A673 (cell line): ENCODE measurements at regions not wholly inside any gene's neighbourhood (a gene's known extent, or its start where the extent isn't known, plus 50 kb on each side); places are given as distances from the start of the nearest gene placed in this dataset.
"Not testable (repeated sequence)": the region's sequence is repeated elsewhere in the genome, so short reads cannot be mapped to it uniquely, and the experiment has no call there.

Experiments
- BruUV-seq: library from RNA; stranded (reverse); fragments of 400-500 nt; replicated peaks from 2 replicates; lab custom pipeline; 2021; lab: Mats Ljungman, UMichigan
- CTCF ChIA-PET: fragments of 300-600 bp; sonication (Branson Sonifier 250); formaldehyde crosslinking; loops from one replicate; lab custom pipeline; 2022; ENCODE audit warnings: antibody characterized with exemption; lab: Charles Lee
- POLR2A ChIA-PET: fragments of 300-600 bp; sonication (Branson Sonifier 250); formaldehyde crosslinking; loops from one replicate; lab custom pipeline; 2022; ENCODE audit warnings: antibody characterized with exemption; ENCODE audit not compliant: low non-redundant PET; lab: Charles Lee
- DNase-seq: peaks from one replicate; pipeline ENCODE4 v3.0.0-alpha.2; 2015; ENCODE audit warnings: low spot score
- H3K27ac ChIP-seq: fragments of 200-600 bp; sonication (generic); 2 replicates; pipeline ENCODE4 v1.5.1; 2016; ENCODE audit warnings: mixed run types, low read depth, mild to moderate bottlenecking, mixed read lengths, antibody characterized with exemption, low read length; ENCODE audit not compliant: poor library complexity, severe bottlenecking
- H3K27me3 ChIP-seq: fragments of 200-600 bp; sonication (generic); replicated peaks from 2 replicates; pipeline ENCODE4 v1.6.1; 2017; ENCODE audit warnings: mixed run types, low read depth, mild to moderate bottlenecking, mixed read lengths, antibody characterized with exemption, low read length; ENCODE audit not compliant: insufficient read depth, poor library complexity
- H3K36me3 ChIP-seq: fragments of 200-600 bp; sonication (generic); 2 replicates; pipeline ENCODE4 v1.6.1; 2016; ENCODE audit warnings: mixed run types, mild to moderate bottlenecking, mixed read lengths, antibody characterized with exemption, low read length; ENCODE audit not compliant: insufficient read depth, poor library complexity, severe bottlenecking
- H3K4me1 ChIP-seq: fragments of 200-600 bp; sonication (generic); 2 replicates; pipeline ENCODE4 v1.6.1; 2017; ENCODE audit warnings: mixed run types, mild to moderate bottlenecking, mixed read lengths, antibody characterized with exemption, low read length; ENCODE audit not compliant: insufficient read depth, poor library complexity, severe bottlenecking
- H3K4me3 ChIP-seq: fragments of 200-600 bp; sonication (generic); 2 replicates; pipeline ENCODE4 v1.5.1; 2016; ENCODE audit warnings: low read depth, mixed run types, mild to moderate bottlenecking, mixed read lengths, low read length; ENCODE audit not compliant: poor library complexity, severe bottlenecking
- H3K9me3 ChIP-seq: fragments of 200-600 bp; sonication (generic); 2 replicates; pipeline ENCODE4 v1.6.1; 2016; ENCODE audit warnings: mixed run types, low read depth, mild to moderate bottlenecking, mixed read lengths, antibody characterized with exemption, low read length; ENCODE audit not compliant: poor library complexity, severe bottlenecking
- EZH2 ChIP-seq: fragments of 200-600 bp; sonication (generic); IDR thresholded peaks from 2 replicates; pipeline ENCODE4 v1.6.1; 2017; ENCODE audit warnings: borderline replicate concordance, low read depth, mild to moderate bottlenecking, mixed read lengths, antibody characterized with exemption, low read length; ENCODE audit not compliant: poor library complexity, severe bottlenecking
- intact Hi-C: fragments of 100-400 bp; cut with micrococcal nuclease; formaldehyde crosslinking; loops from one replicate; pipeline ENCODE4 v1.10.0; 2022; ENCODE audit not compliant: unreplicated experiment
- TF ChIP-seq, protein P1 (sequence below): fragments of 300-800, 200-600 bp; sonication (generic); conservative IDR thresholded peaks from 2 replicates; pipeline ENCODE4 v1.5.1; 2017; ENCODE audit warnings: low read depth, mild to moderate bottlenecking, antibody characterized with exemption, low read length, moderate library complexity, mixed read lengths

DNA sequence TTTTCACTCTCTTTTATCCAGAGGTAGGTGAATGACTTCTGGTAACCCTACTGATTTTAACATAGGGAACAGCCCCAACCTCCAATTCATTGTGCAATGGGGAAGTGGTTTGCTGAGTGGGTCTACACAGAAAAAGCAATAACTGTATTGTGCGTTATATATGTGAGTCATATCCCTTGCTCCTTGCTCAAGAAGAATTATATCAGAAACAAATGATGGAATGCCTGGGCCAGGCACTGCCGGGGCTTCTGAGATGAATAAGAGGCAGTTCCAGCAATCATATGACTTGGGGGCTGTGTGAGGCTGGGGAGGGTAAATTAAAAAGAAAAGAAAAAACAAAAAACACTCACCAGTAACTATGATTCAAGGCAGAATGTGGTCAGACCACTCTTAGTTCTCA lies 79.2 kb upstream of the ABCA1 start:
- Histone ChIP-seq H3K9me3 (no peaks in the 10 kb centered on the region), H3K36me3 (no peaks in the 10 kb centered on the region), H3K4me3 (no peak overlapping the region), H3K27ac (no peak overlapping the region), H3K27me3 (no peaks in the 10 kb centered on the region), H3K4me1 (no peaks in the 10 kb centered on the region)
- BruUV-seq, result no TSS peak
- no peak for DNase-seq
- TF ChIP-seq, protein P1, sequence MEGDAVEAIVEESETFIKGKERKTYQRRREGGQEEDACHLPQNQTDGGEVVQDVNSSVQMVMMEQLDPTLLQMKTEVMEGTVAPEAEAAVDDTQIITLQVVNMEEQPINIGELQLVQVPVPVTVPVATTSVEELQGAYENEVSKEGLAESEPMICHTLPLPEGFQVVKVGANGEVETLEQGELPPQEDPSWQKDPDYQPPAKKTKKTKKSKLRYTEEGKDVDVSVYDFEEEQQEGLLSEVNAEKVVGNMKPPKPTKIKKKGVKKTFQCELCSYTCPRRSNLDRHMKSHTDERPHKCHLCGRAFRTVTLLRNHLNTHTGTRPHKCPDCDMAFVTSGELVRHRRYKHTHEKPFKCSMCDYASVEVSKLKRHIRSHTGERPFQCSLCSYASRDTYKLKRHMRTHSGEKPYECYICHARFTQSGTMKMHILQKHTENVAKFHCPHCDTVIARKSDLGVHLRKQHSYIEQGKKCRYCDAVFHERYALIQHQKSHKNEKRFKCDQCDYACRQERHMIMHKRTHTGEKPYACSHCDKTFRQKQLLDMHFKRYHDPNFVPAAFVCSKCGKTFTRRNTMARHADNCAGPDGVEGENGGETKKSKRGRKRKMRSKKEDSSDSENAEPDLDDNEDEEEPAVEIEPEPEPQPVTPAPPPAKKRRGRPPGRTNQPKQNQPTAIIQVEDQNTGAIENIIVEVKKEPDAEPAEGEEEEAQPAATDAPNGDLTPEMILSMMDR, result no peak
- TF ChIP-seq EZH2, result no peak
- ChIA-PET CTCF (no interaction called here), POLR2A (no interaction called here)
- intact Hi-C loops, result no loop called here

DNA sequence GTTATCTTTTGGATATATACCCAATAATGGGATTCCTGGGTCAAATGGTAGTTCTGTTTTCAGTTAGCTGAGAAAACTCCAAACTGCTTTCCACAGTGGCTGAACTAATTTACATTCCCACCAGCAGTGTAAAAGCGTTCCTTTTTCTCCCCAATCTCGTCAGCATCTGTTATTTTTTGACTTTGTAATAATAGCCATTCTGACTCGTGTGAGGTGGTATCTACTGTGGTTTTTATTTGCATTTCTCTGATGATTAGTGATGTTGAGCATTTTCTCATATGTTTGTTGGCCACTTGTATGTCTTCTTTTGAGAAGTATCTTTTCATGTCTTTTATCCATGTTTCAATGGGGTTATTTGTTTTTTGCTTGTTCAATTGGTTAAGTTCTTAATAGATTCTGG lies 82.1 kb upstream of the ABCA1 start:
- BruUV-seq, CTCF ChIA-PET, intact Hi-C loops, H3K27ac ChIP-seq, POLR2A ChIA-PET, H3K9me3 ChIP-seq, DNase-seq, H3K36me3 ChIP-seq, H3K4me1 ChIP-seq, H3K4me3 ChIP-seq, H3K27me3 ChIP-seq: not testable (repeated sequence)

DNA sequence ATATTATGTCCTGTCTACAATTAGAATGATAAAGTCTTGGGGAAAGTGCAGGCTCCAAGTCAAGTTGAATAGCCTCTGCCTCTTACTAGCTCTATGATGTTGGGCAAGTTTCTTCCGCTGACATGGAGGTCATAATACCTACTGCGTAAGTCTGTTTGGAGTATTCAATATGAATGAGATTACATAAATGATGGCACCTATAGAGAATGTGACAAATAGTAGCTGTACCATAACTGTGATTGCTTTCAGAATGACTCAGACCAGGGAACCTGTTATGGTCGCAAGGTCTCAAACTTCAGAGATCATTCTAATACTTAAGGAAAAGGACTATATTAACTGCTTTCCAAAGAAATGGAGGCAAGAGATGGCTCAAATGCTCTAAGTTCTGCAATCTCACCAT lies 94.0 kb upstream of the ABCA1 start:
- intact Hi-C loops, result no loop called here
- Histone ChIP-seq H3K4me1 (no peaks in the 10 kb centered on the region), H3K27ac (no peak overlapping the region), H3K36me3 (no peaks in the 10 kb centered on the region), H3K4me3 (no peak overlapping the region), H3K27me3 (no peaks in the 10 kb centered on the region), H3K9me3 (no peaks in the 10 kb centered on the region)
- TF ChIP-seq, protein P1, result no peak
- TF ChIP-seq EZH2, result no peak
- ChIA-PET POLR2A (no interaction called here), CTCF (interaction anchor here (0.5 kb wide), 1 partner anchor 55 kb away, joined by 8 read pairs; no protein-coding TSS in a partner anchor)
- DNase-seq, result no peak
- BruUV-seq, result no TSS peak

- H3K4me1 ChIP-seq, BruUV-seq, H3K4me3 ChIP-seq, H3K9me3 ChIP-seq, POLR2A ChIA-PET, H3K36me3 ChIP-seq, DNase-seq, intact Hi-C loops, H3K27ac ChIP-seq, H3K27me3 ChIP-seq: not testable (repeated sequence)
- CTCF ChIA-PET, result interaction anchor here (0.5 kb wide), 1 partner anchor 56 kb away, joined by 8 read pairs; no protein-coding TSS in a partner anchor
Observed at GRCh38 chr9:105022545-105022944, 94.6 kb upstream of the ABCA1 start.
